Midbrain (tissue), 1 donor: ENCODE measurements at regions not wholly inside any gene's neighbourhood (a gene's known extent, or its start where the extent isn't known, plus 50 kb on each side); places are given as distances from the start of the nearest gene placed in this dataset.
"Not testable (repeated sequence)": the region's sequence is repeated elsewhere in the genome, so short reads cannot be mapped to it uniquely, and the experiment has no call there.

Source experiments
- DNase-seq: peaks from one replicate; lab custom pipeline; 2025; lab: John Stamatoyannopoulos, UW

DNA sequence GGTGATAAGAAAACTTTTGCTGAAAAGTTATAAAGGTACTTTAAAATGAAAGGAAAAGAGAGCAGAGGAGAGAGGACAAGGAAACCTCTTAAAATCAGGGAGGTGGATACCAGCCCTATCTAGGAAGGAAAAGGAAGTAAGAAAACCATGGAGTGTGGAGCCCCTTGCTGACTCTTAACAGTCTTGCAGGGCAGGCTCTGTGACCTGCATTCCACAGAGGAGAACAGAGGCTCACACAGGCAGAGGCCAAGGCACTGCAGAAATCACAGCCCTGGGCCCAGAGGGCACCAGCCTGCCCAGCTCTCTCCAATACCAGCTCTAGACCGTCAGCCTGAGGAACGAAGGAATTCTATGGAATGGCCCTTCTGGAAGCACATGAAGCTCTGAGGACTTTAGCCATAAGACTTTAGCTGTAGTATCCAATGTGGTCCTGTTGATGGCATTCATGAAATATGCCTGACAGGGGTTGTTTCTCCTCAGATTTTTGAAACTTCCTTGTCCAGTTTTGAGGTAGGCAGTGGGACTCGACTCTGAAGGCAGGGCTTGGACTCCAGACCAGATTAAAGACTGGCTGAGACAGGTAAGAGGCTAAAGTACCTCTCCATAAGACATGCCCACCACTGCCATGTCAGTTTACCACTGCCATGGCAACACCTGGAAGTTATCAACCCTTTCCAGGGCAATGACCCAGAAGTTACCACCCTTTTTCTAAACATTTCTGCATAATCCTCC is 216.3 kb downstream of the ANAPC1 start:
- DNase-seq, result no peak

DNA sequence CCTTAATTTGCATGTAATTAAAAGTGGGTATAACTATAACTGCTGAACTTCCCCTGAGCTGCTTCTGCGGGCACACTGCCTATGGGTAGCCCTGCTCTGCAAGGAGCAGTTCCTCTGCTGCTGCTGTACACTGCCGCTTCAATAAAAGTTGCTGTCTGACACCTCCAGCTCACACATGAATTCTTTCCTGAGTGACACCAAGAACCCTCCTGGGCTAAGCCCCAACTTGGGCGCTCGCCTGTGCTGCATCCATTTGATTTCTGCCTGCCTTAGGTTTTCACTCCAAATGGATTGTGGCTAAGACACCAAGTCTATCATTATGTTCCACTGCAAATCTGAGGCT is 215.7 kb downstream of the ANAPC1 start:
- DNase-seq, result no peak

DNA sequence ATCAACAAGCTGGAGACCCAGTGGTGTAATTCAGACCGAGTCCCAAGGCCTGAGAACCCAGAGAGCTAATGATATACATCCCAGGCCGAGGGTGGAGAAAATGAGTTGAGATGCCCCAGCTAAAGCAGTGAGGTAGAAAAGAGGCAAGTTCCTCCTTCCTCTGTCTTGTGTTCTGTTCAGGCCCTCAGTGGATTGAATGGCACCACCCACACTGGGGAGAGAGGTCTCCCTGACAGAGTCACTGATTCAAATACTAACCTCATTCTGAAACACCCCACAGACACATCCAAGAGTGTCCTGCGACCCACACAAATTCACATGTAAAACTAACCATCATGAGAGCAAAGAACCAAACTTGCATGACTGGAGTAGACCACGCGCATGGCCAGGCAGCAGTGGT is 215.3 kb downstream of the ANAPC1 start:
- no peak for DNase-seq

DNA sequence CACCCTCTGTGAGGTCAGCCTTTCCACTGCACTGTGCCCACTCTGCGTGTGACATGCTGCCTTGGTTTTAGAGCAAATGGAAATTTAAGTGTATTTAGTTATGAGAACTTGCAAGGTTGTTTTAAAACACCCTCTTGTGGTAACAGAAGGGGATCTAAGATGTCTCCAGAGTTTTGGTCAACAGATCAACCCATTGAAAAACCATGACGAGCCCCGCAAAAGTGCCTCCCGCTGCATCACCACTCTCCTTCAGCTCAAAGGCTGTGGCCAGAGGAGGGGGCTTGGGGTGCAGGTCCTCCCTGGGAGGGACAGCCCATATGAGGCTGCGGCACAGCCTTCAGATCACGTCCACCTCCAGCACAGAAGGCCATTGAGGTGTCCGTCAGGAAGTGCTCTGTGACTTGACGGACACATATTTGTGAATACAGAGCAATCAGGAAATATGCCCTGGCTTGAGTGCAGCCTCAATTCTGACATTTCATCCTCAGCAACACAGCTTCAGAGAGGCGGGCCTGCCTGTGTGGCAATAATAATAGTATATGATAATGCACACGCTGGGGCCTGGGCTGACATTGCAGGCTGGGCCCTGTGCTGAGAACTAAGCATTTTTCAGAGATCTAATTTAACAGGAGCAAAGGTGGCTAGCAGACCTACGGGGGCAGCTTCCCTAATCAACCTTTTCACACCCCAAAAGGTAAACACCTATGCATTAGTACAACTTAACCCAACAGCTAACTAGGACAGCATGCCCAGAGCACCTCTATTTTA is 213.9 kb downstream of the ANAPC1 start:
- DNase-seq, result no peak

DNA sequence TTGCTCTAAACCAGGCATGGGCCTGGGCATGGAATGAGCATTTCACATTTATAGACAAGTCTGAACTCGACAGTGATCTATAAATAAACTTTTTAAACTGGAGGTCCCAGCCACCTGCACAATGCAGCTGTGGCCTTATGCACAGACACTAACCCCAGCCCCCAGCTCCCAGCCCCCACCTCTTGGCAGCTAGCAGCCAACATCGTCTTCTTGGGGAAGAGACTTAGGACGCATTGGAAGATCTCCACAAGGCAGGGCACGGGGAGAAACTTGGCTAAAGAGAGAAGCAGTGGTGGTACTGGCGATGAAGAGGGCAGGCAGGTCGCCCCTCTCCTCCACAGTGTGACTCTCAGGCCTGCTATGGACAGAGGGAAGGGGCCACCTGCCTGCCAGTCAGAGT is 213.2 kb downstream of the ANAPC1 start:
- DNase-seq, result no peak

DNA sequence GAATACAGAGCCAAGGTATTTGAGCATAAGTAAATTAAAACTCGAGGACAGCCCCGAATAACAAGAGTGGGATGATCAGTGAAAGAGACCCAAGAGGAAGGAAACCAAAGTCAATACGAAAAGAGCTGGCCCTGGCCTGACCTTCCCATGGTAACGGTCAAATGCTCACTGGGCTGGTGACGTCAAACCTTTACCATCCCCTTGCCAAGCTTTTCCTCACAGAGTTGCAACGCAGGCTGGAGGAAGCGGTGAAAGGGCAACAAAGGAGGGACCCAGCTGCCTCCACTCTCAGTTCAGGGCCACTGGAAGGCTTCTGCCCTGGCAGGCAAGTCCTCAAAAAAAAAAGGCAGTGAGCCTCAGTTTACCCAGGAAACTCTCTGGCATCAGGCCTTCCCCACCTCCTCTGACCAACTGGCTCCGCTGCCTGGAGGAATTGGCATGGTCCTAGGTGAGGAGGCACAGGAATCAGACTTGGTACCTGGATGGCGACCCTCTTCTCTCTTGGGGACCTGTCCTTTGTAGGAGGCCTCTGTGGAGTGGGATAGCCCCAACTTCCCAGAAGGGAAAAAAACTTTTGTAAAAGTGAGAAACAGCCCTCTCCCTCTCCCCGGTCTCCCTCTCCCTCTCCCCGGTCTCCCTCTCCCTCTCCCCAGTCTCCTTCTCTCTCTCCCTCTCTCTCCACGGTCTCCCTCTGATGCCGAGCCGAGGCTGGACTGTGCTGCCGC is 212.4 kb downstream of the ANAPC1 start:
- DNase-seq, result no peak

DNA sequence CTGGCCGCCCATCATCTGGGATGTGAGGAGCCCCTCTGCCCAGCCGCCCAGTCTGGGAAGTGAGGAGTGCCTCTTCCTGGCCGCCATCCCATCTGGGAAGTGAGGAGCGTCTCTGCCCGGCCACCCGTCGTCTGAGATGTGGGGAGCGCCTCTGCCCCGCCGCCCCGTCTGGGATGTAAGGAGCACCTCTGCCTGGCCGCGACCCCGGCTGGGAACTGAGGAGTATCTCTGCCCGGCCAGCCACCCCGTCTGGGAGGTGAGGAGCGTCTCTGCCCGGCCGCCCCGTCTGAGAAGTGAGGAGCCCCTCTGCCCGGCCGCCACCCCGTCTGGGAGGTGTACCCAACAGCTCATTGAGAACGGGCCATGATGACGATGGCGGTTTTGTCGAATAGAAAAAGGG is 211.4 kb downstream of the ANAPC1 start:
- not testable (repeated sequence) for DNase-seq

DNA sequence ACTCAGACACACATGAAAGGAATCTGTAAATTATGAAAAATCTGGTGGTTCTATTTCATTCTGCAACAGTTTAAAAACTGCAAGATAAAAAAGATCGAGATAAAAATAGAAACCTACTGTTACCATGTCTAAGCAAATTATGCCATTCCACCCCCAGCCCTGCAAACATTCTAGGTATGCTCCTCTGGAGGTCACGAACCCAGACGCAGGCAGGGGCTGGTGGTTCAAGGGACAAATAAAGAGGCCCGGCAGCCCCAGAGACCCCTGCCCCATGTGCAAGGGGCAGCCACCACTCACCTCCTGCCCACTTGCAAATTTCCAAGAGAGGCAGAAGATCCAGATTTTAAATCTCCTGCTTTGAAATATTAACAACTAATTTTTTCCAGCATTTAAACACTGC is 210.5 kb downstream of the ANAPC1 start:
- no peak for DNase-seq

DNA sequence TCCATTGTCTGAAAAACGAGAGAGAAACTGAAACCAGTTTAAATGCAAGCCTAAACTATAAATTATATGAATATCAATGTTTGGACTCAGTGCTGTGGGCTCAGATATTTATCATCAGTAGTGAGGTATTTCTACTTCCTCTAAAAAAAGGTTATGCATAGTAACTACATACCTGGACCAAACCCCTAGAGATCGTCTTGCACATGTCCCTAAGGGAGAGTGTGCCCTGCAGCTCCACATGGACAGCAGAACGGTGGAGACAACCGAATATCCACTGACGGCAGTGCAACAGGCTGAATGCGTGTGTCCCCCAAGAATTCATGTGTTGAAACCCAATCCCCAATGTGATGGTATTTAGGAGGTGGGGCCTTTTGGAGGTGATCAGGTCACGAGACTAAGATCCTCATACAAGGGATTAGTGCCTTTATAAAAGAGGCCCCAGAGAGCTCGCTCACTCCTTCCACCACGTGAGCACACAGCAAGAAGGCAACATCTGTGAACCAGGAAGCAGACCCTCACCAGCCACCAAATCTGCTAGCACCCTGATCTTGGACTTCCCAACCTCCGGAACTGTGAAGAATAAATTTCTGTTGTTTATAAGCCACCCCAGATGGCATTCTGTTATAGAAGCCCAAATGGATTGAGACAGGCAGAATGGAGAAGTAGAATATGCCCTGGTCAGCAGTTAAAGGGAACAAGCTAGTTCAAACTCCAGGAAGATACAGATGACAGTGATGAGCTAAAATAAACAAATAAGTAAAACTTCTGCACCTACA is 208.4 kb downstream of the ANAPC1 start:
- no peak for DNase-seq

DNA sequence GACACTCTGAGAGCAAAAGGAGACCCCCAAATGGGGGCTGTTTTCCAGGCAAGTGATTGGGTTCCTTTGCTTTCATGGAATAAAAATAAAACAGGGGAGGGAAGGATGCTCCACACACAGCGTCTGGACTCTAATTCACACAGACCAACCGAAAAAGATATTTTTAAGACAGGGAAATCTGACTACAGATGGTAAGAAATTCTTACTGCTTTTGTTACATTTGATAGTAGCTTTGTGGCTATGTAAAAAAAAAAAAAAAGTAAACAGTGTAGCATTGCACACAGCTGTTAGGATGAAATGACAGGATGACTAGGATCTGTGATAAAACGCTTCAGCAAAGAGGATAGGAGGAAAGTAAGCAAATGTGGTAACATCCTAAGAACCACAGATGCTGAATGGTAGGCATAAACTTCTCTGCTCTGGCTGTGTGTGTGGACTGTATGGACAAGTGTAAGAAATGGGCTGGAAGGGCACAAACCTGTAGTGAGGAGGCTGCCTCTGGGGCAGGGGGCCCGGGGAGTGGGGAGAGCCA is 207.6 kb downstream of the ANAPC1 start:
- no peak for DNase-seq

DNA sequence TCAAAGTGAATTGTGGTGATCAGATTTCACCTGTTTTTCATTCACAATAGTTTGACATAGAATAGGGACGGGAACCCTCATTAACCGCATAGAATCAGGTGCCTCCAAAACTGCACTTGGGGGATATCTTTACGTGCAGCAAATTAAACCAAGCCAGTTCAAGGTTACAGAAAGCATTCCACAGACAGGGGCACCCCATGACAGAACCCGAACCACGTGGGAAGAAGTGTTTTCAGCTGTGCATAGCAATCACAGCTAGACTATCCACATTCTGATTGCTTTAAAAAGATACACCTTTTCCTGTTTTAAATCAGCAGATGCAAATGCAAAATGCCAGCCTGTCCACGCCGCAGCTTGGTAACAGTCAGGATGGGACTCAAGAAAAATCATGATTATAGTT is 205.8 kb downstream of the ANAPC1 start:
- DNase-seq, result no peak

DNA sequence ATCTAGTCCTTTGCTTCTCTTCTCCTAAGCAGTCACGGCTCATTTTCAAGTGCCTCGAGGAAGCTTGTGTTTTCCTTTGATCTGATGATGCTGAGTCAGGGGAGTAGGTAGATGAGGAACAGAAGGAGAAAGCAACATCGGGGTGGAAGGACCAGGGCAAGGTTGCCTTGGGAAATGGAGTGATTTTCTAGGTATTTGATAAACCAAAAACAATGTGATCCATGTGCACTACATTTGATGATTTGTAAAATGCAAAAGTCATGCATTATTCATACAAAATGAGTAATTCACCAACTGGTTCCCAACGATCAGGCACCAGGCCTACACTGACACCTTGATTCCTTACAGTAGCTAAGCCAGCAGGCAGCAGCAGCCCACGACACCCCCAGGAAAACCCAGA is 205.3 kb downstream of the ANAPC1 start:
- DNase-seq, result no peak

DNA sequence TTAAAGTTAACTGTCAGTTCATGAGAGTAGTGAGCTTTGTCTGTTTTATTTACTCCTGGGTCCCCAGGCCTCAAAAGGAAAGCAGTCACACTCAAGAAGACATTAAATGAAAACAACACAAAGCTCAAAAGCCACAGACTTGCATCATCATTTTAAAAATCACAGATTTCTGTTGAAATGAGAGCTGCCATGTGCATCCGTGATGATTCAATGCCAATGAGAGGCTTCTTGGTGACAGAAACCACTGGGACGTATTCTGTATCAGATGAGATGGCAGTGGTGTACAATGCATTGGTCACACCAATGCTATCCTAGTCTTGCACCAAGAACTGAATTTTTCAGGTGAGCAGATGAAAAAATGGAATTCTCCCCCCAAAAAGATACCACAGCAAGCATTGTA is 204.8 kb downstream of the ANAPC1 start:
- DNase-seq, result no peak

DNA sequence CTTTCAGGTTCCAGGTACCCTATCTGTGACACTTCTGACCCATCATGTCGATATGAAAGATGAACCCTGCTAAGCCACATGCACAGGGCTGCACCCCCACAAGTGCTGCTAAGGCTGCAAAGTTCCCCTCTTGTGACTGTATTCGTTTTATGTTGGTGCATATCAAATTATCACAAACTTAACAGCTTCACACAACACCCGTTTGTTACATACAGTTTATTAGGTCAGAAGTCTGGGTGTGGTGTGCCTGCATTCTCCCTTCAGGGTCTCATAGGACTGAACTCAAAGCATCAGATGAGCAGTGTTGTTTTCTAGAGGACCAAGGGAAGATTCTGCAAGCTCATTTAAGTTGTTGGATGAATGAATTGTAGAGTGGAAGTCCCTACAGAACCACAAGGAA is 199.4 kb downstream of the ANAPC1 start:
- no peak for DNase-seq

DNA sequence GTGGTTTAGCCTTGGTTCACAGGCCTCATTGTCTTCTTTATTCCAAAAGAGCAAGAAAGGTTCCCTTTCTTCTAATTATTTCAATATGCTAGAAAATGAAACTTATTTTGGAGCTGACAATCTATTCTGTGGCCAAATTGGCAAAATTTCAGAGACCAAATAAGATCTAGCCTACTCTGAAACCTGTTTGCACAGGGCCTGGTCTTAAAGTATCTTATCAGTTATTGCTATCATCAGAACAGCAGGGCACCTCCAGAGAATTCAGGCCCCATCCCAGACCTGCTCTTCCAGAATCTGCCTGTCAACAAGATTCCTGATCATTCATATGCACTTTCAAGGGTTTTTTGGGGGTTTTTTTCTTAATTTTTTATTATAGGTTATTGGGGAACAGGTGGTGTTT is 198.7 kb downstream of the ANAPC1 start:
- DNase-seq, result no peak

DNA sequence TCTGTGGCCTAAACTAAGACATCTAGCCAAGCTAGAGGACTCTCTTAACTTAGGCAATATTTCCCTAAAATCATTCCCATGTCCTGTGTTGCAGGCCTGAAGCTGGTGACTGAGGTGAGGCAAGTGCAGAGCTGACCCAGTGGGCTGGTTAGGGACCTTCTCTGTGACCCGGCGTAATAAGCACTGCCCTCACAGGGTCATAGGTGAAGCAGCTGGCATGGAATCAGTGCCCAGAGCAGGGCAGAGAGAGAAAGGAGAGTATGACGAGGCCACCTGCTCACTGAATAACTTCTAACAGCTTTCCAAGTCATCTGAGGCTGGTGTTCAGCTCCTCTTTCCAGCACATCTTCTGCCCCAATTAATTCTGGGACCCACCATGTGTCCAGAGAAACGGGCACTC is 197.0 kb downstream of the ANAPC1 start:
- no peak for DNase-seq

DNA sequence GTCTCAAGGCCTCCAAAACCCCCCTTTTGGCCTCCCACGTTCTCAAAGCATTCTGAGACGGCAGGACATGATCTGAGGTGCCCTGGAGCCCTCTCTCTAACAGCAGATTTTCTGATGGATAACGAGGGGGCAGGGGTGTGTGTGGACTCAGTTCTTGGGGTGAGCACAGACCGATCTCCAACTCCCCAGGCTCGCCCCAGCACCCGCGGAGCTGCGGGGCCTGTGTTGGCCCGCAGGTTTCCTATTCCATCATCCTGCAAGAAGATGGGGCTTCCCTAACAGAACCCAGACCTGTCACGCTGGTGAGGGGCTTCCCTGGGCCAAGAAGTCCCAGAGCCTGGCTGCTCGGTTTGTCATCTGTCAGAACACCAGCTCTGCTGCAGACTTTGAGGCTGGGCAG is 196.1 kb downstream of the ANAPC1 start:
- no peak for DNase-seq

DNA sequence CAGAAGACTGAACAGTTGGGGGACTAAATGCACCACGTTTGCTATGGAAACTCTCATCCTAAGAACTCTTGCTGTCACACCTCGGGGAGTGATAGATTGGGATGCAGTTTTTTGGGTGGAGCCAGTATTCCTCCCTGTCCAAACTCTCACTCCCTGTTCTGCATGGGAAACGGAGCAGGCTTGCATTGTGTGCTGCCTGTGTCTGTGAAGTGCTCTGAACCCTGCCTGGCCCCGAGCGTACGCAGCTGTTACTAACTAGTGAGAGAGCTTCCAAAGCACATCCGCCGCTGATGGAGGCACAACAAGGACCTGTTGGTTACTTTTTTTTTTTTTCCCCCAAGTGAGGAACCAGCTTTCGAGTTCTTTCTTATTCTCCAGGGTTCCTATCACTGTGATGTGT is 195.5 kb downstream of the ANAPC1 start:
- DNase-seq, result no peak

DNA sequence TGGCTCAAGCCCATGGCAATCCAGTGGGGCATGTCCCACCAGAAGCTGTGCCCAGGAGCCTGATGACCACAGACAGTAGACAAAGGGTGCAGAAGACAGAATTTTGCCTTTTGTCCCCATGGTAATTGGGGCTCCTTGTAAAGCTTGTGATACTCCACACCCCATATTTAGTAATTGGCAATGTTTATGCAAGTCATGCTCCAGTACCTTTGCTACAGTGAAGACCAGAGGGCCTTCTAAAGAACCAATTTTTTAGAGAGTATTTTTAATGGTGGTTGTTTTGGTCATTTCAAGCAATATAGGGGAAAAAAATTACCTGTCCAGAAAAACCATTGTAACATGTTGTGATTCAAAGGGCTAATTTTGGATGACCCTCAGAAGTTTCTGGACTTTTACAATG is 194.8 kb downstream of the ANAPC1 start:
- no peak for DNase-seq

DNA sequence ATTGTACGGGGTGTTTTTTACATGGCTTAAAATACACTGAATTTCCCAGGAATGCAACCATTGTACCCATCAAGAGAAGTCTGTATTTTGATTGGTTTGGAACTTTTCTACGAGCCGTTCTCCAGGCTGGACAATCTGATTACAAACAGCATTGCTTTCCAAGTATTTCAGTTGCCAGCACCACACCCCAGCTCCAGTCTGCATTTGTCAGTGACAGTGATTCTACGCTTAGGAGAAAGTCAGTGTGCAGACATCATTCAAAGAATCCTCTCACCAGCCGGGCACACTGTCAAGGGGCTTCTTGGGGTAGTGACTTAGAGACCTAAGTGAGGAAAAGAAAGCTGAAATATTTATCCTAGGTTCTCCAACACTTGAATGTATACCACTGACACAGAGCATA is 194.1 kb downstream of the ANAPC1 start:
- DNase-seq, result no peak

DNA sequence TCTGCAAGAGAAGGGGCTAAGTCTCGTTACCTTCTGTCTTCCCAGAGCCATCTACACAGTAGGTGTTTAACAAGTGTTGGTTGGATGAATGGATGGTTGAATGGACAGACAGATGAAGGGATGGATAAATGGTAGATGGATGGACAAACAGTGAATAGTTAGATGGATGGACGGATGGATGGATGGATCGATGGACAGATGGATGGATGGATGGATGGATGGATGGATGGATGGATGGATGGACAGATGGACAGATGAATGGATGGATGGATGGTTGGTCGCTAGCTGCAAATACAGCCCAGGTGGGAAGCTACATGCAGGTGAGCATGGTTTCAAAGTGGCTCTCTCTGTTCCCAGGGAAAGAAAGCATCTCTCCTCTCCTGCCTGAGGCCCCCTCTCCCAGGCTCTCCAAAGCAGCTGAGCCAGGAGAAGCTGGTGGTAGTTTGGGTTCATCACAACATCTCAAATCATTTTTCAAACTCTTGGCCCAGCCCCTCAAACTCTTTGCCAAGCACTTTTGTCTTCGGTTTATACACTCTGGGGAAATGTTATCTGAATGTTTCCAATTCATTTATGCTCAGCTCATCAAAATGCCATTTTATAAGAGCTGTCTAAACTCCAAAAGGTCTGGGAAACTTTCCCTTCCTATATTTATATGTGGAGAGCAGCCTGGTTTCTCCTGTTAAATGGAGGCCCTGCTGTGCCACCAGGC is 192.7 kb downstream of the ANAPC1 start:
- no peak for DNase-seq

DNA sequence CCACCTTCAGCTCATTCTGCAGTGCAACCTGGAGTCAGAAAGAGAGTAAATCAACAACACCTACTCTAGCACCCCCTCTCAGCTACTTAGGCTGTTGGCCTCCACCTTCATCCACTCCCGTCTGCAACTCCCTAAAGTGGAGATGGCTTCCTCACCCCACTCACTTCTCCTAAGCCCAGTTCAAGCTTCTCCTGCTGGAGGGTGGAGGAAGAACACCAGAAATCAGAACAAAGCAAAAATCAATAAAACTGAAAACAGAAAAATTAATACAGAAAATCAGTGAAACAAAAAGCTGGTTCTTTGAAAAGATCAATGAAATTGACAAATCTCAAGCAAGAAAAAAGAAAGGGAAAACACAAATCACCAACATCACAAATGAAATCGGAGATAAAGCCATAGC is 191.7 kb downstream of the ANAPC1 start:
- DNase-seq, result no peak
